Kasumi-1 (cell line): ENCODE measurements at regions not wholly inside any gene's neighbourhood (a gene's known extent, or its start where the extent isn't known, plus 50 kb on each side); places are given as distances from the start of the nearest gene placed in this dataset.

ENCODE experiments used
- DNase-seq, 2 experiments: peaks; one replicate each; lab custom pipeline; 2025; lab: John Stamatoyannopoulos, UW

DNA sequence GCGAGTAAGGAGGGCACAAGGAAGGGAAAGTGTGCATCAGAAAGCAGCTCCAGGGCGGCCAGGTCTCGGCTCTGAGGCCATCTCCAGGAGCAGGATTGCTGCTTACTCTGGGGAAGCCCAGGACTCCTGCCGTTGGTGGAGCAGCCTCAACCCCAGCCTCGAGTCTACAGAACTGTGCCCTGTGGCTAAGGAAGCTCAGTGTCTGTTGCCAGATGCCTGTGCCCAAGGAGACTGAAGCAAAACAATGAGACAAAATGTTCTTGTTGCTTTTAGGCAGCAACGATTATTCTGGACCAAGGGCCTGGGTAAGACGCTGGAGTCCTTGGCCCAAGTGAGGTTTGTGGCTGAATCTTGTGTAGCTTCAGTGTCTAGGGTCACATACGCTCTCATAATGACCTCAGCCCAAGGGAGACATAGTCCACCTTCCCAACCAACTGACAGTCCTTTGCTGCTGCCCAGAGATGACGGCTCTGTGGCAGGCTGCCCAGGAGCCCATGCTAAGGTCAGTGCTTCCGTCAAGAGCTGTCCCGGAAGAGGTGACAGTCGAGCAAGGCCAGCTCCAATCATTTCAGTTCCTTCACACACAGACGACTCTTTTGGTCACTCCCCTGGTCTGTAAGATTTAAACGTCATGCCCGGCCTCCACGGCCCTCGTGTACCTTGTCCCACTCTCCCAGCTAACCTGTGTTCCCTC lies 223.8 kb downstream of the TTC32 start:
- DNase-seq = no peak

DNA sequence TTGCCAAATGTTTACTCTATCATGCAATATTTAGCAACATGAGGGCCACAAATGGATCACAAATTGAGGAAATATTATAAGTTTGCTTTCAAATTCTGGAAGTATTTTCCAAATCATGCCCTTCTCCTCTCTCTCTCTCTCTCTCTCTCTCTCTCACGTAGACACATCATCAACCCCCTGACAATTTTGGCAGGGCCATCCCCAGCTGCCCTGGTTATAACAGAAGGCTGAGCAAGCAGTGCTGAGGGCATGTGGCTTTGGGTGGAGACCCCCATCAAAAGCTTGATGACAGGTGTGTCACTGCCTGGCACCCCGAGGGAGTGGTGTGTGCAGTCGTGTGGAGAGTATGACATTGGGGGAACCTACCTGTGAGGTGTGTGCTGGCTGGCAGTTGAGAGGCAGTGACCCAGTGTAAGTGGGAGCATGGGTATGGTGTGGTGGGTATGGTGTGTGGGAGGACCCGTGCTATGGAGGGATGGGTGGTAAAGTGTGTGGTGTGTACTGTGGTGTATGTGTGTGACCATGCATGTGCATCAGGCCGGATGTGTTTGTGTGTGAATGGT lies 224.5 kb downstream of the TTC32 start:
- DNase-seq = no peak

DNA sequence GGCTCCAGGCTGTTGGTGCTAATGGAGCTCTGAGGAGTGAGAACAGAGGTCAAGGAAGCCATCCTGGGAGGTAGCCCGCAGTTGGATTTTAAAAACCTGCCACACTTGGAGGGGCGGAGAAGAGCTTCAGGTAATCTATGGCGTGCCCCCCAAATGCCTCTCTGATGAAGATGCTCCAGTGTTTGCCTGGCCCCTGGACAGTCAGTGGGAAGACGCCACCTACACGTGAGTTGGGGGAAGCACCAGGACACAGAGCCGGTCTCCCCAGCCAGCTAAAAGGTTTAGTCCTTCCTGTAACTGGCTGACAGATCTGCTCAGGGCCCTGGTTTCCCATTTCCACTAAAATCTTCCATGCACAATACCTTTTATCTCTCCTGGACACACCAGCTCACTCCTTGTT lies 225.0 kb downstream of the TTC32 start:
- DNase-seq = no peak

DNA sequence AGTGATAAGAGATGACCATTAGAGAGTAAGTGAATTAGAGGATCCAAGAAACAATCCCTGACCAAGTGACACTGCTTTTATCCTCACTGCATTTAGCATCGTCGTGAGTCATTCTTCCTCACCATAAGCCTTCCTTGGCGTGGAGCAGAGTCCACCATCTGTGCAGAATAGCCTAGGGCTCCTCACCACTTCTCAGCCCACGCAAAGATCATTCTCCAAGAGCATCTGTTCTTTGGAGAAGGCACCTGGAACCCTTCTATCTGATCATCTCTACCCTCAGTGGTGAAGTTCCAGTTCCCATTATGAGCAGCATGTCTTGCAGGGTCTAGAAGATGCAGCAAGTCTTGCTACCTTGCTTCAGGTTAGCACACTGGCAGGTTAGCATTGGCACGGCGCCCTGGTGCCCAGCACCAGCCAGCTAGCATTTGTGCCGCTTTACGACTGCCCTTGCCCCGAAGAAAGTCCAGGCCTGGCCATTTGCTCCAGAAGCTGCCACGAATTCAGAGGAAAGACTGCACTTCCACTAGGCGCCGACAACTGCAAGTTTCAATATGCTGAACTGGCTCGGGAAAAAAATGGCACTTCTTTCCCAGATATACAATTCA lies 225.8 kb downstream of the TTC32 start:
- no peak for DNase-seq

DNA sequence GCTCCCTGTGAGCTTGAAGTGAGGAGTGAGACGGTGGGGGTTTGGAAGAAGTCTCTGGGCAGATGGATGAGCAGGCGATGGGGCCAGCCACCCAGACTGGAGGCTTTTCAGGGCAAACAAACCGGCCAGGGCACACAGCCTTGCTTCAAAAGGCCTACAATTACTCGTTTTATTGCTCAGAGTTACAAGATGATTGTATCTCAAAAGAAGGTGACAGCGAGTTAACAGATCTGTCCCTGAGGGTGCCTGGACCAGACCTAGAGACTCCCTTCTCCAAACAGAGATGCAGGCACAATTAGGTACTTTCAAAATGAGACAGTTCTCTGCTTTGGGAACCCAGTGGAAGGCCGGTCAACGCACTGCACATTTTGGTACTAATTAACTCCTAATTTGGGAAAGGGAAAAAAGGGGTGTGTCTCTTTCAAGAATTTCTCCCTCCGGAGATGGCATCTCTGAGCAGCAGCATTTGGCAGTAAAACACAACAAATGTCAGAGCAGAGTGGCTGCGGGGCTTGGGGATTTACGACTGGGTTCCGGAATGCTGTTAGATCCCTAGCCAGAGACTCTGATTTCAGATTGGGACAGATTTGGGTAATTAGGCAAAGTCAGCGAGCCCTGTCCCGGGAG lies 226.7 kb downstream of the TTC32 start:
- no peak for DNase-seq

DNA sequence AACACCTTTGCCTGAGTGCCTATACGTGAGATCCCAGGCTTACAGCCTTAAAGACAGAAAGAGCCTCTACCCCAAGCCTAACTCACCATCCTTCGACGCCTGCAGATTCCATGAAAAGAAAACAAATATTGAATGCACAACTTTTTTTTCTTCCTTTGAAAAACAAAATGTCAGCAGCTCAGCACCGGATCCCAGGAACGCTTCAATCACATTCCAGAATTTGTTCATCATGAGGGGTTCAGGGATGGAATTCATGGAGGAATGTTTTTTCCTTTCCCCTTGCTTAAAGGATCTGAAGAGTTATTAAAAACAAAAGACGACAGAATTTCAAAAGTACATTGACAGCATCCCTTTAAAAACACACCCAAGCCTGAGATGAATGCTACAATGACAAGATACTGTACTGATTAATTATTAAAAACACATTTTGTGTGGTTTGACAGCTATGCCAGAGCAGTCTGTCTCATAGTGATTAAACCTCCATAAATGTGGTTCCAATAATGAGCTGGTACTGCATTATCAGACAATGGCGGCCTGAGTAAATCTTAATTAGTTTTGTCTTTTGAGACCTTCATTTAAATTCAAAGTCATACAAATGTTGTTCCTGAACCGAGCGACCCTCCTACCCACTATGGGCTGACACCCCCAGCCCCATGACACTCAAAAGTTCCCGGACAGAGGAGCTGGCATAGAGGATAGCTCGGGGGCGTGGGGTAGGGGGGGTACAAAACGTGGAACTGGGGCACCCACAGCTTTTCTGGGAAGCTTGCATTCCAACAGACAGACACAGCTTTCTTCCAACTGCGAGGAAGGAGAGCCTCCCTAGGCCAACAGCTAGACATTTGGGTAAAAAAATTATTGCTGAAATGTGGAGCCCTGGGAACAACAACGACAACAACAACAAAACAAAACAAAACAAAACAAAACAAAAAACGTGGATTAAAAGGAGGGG lies 227.5 kb downstream of the TTC32 start:
- DNase-seq = no peak

DNA sequence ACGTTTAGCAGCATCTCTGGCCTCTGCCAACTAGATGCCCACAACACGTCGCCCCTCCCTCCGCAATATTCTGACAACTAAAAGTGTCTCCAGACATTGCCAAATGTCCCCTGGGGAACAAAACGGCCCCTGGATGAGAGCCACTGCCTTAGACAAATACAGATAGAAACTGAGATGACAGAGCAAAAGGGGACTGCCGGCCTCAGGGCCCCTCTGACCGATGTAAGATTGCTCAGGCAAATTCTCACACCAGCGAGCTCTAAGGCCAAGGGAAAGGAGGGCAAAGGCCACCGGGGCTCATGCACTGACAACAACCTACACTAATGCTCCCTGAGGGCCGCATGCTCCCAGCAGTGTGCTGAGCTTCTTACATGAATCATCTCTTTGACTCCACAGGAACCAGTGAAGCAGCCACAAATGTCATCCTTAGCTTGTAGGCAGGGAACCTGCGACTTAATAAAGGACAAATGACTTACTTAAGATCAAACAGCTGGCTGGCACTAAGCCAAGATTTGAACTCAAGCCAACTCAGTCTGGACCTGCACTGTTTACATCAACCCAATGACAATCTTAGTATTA lies 228.5 kb downstream of the TTC32 start:
- no peak for DNase-seq

DNA sequence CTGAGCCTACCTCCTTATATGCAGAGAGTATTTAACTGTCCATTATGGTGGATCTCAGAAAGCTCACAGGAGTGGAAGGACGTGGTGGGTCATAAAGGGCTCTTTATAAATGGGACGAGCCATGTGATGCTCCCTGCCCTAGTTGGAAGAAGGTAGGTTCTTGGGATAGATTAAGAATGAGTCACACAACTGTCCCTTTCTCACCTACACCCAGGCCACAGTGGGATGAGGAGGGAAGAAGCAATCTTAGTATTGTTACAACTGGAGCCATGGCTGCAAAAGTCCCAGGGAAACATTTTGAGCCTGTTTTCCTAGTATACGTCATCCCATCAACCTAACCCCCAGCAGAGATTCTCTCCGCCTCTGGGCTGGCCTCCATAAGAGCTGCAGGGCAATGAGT lies 229.9 kb downstream of the TTC32 start:
- no peak for DNase-seq

DNA sequence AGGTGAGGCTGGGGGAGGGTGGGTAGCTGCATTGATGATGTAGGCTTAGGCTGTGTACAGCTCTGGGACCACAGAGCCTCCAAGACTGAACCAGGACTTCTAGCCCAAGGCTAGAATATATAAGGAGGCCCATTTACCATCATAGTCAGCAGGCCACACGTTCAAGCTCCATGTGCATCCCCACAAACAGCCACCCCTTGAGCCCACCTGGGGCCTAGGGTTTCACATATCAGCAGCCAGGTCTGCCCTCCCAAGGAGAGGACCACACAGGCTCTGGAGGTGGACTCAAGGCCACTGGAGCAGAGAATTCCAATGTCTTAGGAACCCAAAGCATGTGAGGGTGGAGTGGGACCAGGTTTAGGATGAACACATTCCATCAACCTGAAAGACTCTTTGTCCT lies 230.5 kb downstream of the TTC32 start:
- no peak for DNase-seq

DNA sequence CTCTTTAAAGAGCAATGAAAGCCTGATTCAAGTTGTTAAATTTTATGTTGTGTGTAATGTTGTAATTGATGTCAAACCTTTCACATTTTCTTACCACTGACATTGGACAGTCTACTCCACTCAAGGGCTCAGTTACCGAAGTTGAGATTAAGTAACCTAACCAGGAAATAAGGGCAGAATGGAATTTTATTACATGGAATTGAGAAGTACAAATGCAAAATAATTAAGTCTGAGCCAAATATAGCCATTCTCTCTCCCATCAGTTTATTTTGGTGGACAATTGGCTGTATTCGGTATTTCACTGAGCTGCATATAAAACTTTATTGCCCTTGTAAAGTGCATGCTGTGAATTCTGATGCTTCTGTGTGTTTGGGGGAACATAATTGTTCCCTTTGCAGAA lies 231.5 kb downstream of the TTC32 start:
- no peak for DNase-seq

DNA sequence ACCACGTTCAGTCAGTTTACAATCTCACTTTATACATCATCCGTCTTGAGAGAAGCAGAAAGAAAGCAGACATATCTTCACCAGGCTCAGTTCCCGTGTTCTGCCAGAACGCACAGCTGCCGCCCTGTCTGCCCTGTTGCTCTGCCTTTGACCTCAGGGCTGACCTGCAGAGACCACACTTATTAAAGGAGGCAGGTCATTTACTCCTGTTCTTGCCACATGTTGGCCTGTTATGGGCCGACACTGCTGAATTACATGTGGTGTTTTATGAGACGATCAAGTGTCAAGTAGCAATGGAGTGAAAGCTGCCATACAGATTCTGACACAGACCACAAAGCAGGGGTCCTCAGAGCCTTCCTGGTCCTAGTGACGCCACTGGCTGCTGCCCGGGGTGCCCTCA lies 232.2 kb downstream of the TTC32 start:
- no peak for DNase-seq

DNA sequence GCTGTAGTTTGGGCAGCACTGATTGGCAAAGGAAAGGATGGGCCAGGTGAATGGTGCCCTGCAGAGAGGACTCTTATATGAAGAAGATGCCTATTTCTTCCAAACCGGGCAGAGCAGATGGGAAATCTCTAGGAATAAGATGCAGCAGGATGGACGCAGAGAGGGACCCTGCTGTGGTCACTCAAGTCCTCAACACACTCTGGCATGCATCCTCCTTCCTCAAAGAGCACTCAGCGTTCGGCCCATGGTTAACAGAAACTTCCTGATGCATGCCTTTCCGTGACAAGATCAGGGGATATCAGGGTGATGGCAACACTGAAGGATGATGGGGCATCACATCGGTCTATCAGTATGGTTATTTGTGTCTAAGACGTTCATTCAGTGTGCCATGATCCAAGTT lies 232.7 kb downstream of the TTC32 start:
- DNase-seq = no peak

DNA sequence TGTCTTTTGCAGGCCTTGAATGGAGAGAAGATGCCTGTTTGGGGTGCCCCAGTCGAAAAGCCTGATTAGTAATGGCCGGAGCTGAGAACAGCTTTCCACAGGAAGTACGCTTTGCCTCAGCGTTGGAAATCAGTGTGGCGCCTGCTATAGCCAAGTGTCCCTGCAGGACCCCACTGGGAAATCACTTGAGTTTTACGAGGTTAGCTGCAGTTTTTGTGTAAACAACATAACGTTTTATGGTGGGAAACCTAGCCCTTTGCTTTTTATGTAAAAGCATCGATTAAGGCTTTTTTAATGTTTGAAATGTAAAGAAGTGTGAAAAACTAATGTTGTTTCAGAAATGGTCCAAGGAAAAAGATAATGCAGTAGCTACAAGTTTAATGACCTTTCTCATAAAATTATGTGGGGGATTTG lies 234.2 kb downstream of the TTC32 start:
- DNase-seq = no peak

DNA sequence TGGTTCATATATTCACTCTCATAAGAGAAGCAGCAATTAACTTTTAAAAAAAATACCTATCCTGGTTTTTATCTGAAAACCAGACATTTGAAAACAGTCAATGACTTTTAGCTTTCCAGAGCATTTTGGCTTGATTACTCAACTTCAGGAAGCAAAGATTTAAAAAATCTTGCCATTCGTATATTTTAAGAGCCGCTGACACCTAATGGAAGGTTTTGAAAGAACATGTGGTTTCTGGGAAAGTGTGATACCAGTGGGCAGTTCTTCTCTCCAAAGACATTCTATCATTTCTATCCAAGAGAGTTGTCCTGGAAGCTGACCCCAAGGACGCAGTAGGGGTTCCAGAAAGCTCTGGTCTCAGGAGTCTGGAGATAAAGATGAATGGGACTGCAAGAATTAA lies 234.7 kb downstream of the TTC32 start:
- peak in 1 of 2 experiments; percentile 0 for DNase-seq

DNA sequence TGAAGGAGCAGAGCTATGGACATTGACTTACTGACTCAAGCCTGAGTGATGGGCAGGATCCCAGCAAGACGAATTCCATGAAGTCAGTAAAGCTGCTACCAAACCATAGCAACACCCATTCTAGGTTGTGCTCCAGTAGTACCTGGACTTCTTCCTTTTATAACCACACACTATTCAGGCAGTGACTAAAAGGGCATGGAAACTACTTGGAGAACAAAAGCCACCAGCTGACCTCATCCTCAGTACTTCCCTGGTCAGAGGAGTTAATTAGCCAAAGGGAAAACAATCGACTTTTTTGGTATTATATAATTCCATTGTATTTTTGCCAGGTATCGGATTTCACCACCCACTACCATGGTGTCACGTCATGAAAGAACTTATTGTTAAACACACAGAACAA lies 237.1 kb downstream of the TTC32 start:
- no peak for DNase-seq

DNA sequence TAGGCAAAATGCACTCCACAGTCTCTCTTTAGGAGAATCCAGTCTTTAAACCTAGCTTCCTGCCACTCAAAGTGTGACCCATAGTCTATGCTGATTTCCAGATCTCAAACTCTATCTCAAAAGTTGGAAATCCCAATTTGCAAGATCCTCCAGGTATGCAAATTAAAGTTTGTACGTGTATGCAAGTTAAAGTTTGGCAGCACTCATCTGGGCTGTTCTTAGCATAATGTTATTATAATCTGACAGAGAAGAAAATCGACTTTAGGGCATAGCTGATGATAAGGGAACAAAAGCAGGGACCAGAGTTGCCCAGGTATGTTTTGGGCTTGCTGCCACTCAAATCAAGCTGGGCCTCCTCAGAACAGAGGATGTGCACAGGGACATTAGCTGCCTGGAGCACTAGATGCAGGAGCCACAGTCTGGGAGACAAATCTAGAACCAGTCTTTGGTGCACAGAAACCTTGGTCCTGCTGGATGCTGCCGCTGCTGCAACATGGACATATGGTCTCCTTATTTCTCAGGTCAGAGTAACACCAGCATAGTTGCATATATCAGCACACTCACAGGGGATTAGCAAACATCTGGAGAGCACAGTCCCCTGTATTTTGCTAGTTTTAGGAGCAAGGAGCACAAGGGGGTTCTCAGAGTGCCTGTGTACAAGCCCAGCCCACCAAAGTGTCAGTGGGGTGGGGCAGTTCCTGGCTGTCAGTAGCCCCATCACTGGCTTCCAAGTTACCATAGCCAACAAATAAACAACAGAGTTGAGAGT lies 242.6 kb downstream of the TTC32 start:
- DNase-seq = no peak

DNA sequence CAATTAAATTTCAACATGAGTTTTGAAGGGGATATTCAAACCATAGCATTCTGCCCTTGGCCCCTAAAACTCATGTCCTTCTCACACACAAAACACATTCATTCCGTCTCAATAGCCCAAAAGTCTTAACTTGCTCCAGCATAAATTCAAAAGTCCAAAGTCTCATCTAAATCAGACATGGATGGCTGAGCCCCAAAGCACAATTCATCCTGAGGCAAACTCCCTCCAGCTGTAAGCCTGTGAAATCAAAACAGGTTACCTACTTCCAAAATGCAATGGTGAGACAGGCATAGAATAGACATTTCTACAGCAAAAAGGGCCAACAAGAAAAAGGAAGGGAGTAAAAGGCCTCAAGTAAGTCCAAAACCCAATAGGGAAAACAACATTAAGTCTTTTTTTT lies 245.8 kb downstream of the TTC32 start:
- no peak for DNase-seq

DNA sequence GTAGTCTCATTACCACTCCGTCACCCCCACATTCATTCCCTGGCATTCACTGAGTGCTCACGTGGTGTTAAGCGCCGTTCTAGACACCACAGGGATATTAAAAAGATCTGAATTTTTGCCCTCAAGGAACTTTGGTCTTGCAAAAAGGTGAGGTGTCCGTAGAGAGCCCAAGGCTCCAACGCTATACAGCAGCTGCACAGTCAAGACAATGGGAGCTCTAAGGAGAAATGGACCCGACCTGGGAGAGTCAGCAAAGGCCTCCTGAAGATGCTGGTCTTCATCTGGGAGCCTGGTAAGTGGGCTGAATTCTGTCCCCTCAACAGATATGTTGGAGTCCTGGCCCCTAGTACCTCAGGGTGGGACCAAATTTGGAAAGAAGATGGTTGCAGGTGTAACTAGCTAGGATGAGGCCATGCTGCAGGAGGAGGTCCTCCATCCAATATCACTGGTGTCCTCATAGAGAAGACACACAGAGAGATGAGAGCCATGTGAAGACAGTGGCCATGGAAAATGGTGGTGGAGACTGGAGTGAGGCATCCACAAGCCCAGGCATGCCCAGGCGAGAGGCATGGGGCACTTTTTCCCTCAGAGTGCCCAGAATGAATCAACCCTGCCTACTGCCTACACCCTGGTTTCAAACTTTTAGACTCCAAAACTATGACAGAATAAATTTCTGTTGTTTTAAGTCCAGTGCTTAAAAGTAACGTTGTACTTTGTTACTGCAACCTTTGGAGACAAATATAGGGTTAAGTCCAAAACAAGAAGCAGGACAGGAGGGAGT lies 247.3 kb downstream of the TTC32 start:
- DNase-seq = no peak

DNA sequence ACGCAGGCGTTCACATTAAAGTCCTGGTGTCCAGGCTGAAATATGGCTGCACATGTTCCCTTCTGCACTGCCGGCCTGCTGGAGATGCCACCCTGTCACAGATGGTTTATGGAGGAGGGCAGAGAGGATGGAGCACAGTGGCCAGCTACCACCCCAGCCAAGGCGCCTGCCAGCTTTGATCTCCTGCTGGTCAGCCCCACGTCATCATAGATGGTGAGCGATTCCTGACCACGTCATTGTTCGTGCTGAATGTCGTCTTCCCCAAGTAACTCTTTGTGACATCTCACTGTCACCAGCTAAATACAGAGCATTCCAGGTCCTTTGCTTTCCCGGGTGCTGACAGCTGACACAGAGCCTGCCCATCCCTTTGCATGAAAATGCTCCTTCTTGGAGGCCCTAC lies 248.3 kb downstream of the TTC32 start:
- no peak for DNase-seq

DNA sequence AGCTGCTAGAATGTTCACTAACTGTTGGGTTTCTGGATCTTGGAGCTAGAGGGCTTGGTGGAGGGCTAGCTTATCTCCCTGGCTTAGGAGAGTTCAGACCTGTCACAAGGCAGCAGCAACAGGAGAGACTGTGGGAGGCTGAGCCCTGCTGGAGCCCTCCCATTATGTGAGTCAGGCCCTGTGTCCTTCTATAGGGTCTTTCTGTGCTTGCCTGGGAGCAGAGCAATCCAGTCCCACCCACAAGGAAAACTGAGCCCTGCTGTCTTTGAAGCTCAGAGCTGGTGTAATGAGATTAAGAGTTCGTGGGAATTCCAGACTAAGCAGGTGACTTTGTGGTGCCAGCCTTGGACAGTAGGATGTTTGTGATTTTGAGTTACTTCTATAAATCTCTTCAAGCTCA lies 249.0 kb downstream of the TTC32 start:
- DNase-seq = no peak
